ENCODE measurements at regions not wholly inside any gene's neighbourhood (a gene's known extent, or its start where the extent isn't known, plus 50 kb on each side); places are given as distances from the start of the nearest gene placed in this dataset.

DNA sequence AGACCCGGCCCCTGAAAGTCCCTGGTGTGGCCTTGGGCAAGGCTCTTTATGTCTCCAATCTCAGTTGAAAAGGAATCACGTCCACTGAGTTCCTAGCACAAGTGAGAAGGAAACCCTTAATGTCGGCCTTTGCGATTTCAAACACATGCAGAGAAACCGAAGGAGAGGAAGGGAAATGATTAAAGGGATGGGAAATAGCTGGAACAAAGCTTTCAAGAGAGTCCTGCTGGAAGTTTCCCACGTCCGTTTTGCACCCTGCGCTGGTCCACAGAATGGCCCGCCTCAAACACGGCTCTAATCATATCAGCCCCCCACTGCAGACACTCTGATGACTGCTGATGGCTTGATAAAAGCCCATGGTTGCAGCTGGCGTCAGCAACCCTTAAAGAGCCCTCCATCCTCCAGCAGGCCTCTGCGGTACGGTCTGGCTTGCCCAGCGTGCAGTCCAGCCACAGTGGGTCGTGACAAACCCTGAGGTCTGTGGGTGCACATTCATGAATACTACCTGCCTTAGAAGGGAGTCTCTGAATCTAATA lies 765.5 kb upstream of the EEF2KMT start:
- Histone ChIP-seq H3K36me3 (no peaks in the 10 kb centered on the region), H3K27ac (no peak overlapping the region), H3K27me3 (no peaks in the 10 kb centered on the region), H3K4me3 (no peak overlapping the region), H3K9me3 (no peaks in the 10 kb centered on the region), H3K4me1 (no peaks in the 10 kb centered on the region)
- TF ChIP-seq POLR2A (IDR thresholded peaks at IDR 0.05) = no peak
- no peak for TF ChIP-seq CTCF (IDR thresholded peaks at IDR 0.05)
- DNase-seq = no peak
- intact Hi-C loops (cut with DNase I; ENCODE audit: low total_unique reads) = no loop called here

- Histone ChIP-seq H3K27ac (no peak overlapping the region), H3K4me1 (no peaks in the 10 kb centered on the region), H3K27me3 (no peaks in the 10 kb centered on the region), H3K4me3 (no peak overlapping the region), H3K9me3 (no peaks in the 10 kb centered on the region), H3K36me3 (no peaks in the 10 kb centered on the region)
- no peak for DNase-seq
- TF ChIP-seq POLR2A (IDR thresholded peaks at IDR 0.05) (no peak), CTCF (IDR thresholded peaks at IDR 0.05) (no peak)
- intact Hi-C loops (cut with DNase I; ENCODE audit: low total_unique reads) = no loop called here
Measured at GRCh38 chr16:5862103-5862840, 764.7 kb upstream of the EEF2KMT start.

DNA sequence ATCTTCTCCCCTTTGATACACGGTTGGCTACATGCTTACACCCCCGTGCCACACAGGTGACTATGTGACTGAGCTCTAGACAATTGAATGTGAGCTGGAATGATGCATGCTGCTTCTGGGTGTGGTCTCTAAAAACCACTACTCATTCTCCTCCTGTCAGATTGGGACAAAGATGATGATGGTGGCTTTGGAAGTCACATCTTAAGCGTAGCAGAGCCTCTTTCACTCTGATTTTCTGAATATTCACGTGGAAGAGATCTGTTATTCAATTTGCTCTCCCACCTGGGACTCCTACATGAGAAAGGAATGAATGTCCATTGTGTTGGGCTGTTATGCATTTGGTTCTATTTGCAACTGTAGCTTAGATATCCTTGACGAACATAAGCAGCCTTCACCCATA lies 763.6 kb upstream of the EEF2KMT start:
- Histone ChIP-seq H3K4me1 (no peaks in the 10 kb centered on the region), H3K36me3 (no peaks in the 10 kb centered on the region), H3K9me3 (no peaks in the 10 kb centered on the region), H3K4me3 (no peak overlapping the region), H3K27me3 (no peaks in the 10 kb centered on the region), H3K27ac (no peak overlapping the region)
- TF ChIP-seq POLR2A (IDR thresholded peaks at IDR 0.05) (no peak), CTCF (IDR thresholded peaks at IDR 0.05) (no peak)
- no peak for DNase-seq
- intact Hi-C loops (cut with DNase I; ENCODE audit: low total_unique reads) = no loop called here

DNA sequence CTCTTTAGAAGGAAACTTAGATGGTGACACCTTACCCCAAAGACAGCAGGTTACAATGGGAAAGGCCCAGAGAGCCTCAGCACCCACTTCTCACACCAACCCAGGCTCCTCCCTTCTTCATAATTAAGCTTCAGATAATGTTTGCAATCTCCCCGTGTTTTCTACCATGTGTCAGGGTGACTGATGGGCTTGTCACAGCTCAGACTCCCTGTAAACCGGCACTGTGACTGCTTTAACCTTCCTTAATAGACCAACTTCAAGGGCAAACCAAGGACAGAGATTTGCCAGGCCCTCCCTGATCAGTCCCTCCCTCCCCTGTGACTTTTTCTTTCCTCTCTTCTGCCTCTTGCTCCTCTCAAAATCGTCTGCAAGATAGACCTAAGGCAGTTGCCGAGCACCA lies 760.6 kb upstream of the EEF2KMT start:
- Histone ChIP-seq H3K27ac (no peak overlapping the region), H3K4me3 (no peak overlapping the region), H3K4me1 (no peaks in the 10 kb centered on the region), H3K36me3 (no peaks in the 10 kb centered on the region), H3K9me3 (no peaks in the 10 kb centered on the region), H3K27me3 (no peaks in the 10 kb centered on the region)
- intact Hi-C loops (cut with DNase I; ENCODE audit: low total_unique reads) = no loop called here
- TF ChIP-seq POLR2A (IDR thresholded peaks at IDR 0.05) (no peak), CTCF (IDR thresholded peaks at IDR 0.05) (no peak)
- DNase-seq = no peak

GRCh38 chr16:5854027-5854426 lies 756.4 kb upstream of the EEF2KMT start:
- TF ChIP-seq POLR2A (IDR thresholded peaks at IDR 0.05) (no peak), CTCF (IDR thresholded peaks at IDR 0.05) (no peak)
- no peaks in the 10 kb centered on the region for H3K4me1 ChIP-seq
- H3K4me3 ChIP-seq = no peak overlapping the region
- intact Hi-C loops (cut with DNase I; ENCODE audit: low total_unique reads) = no loop called here
- no peak for DNase-seq
- no peaks in the 10 kb centered on the region for H3K27me3 ChIP-seq
- H3K36me3 ChIP-seq = no peaks in the 10 kb centered on the region
- no peak overlapping the region for H3K27ac ChIP-seq
- no peaks in the 10 kb centered on the region for H3K9me3 ChIP-seq

Measured in uterus (tissue), 3 donors.